ENCODE measurements at regions not wholly inside any gene's neighbourhood (a gene's known extent, or its start where the extent isn't known, plus 50 kb on each side); places are given as distances from the start of the nearest gene placed in this dataset.

DNA sequence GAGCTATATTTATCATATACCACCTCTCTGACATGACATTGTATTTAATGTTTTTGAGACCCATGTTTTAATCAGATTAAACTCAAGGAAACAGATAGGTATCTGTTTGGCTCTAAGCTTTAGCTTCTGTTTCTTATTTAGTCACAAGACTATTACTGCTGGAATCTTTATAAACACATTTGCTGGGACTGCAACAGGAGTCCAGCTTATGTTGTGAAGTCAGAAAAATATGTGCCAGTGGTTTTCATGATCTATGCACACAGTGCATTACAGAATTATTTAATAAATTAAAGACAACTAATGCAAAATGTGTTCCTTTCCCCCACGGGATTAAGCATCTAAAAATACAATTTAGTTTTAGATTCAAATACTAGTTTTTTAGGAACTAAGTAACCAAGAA, 338.9 kb downstream of the ZEB2 start:
- no peak overlapping the region for H3K4me3 ChIP-seq (ENCODE audit: low read depth, low read length)
- TF ChIP-seq, protein P1, sequence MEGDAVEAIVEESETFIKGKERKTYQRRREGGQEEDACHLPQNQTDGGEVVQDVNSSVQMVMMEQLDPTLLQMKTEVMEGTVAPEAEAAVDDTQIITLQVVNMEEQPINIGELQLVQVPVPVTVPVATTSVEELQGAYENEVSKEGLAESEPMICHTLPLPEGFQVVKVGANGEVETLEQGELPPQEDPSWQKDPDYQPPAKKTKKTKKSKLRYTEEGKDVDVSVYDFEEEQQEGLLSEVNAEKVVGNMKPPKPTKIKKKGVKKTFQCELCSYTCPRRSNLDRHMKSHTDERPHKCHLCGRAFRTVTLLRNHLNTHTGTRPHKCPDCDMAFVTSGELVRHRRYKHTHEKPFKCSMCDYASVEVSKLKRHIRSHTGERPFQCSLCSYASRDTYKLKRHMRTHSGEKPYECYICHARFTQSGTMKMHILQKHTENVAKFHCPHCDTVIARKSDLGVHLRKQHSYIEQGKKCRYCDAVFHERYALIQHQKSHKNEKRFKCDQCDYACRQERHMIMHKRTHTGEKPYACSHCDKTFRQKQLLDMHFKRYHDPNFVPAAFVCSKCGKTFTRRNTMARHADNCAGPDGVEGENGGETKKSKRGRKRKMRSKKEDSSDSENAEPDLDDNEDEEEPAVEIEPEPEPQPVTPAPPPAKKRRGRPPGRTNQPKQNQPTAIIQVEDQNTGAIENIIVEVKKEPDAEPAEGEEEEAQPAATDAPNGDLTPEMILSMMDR (IDR thresholded peaks at IDR 0.05; ENCODE audit: insufficient read depth, low read depth, low read length): no peak
- peak; percentile 50 for DNase-seq (ENCODE audit: low read depth)

DNA sequence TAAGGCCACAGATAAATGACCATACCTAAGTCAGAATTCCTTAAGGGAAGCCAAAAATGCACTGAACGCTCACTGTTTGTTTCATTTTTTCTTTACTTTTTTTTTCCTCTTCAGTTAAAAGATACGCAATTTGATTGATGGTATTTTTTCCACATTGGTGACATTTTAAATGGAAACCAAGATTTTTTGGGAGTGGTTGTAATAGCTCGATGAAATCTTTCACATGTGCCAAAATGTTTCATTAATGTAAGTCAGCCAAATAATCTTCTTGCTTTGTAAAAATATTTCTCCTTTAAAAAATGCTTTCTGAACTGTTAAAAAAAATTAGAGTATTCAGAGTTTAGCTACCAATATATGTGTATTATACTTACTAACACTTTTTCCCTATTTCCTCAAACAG, 339.8 kb downstream of the ZEB2 start:
- DNase-seq (ENCODE audit: low read depth): no peak
- H3K4me3 ChIP-seq (ENCODE audit: low read depth, low read length): no peak overlapping the region
- TF ChIP-seq, protein P1 (IDR thresholded peaks at IDR 0.05; ENCODE audit: insufficient read depth, low read depth, low read length): no peak

DNA sequence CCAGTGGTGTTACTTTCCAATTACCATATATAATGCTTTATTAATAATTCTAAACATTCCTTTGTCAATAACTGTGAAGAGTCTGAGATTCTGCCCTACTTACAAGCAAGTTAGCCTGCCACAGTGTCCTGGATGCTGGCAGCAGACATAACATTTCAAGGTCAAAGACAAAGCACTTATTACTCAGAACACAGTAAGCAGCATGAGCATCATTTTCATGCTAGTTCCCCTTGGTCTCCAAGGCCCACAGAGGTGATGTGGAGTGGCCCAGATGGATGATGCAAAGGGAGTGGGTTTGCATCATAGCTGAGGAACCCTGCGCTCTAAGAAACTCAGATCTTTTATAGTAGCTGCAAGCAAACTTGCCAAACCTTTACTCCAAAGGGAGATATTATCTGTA, 349.7 kb downstream of the ZEB2 start:
- no peak for DNase-seq (ENCODE audit: low read depth)
- TF ChIP-seq, protein P1 (IDR thresholded peaks at IDR 0.05; ENCODE audit: insufficient read depth, low read depth, low read length): no peak
- no peak overlapping the region for H3K4me3 ChIP-seq (ENCODE audit: low read depth, low read length)

DNA sequence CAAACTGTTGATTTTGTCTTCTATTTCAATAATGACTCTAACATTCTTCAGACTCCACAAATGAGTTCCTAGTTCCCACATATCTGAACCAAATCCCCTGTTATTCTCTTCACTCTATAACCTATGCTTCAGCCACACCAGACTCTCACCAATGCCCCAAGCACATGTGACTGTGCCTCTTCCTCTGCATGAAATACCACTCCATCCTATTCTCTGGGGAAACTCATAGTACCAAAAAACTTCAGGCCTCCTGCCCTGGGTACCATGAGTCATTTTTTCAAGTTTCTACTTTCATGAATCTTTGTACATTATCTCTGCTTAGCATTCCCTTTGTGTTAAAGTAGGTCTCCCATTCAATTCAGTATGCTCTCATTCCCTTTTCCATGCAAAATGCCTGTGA, 353.2 kb downstream of the ZEB2 start:
- DNase-seq (ENCODE audit: low read depth): no peak
- TF ChIP-seq, protein P1 (IDR thresholded peaks at IDR 0.05; ENCODE audit: insufficient read depth, low read depth, low read length): no peak
- no peak overlapping the region for H3K4me3 ChIP-seq (ENCODE audit: low read depth, low read length)

DNA sequence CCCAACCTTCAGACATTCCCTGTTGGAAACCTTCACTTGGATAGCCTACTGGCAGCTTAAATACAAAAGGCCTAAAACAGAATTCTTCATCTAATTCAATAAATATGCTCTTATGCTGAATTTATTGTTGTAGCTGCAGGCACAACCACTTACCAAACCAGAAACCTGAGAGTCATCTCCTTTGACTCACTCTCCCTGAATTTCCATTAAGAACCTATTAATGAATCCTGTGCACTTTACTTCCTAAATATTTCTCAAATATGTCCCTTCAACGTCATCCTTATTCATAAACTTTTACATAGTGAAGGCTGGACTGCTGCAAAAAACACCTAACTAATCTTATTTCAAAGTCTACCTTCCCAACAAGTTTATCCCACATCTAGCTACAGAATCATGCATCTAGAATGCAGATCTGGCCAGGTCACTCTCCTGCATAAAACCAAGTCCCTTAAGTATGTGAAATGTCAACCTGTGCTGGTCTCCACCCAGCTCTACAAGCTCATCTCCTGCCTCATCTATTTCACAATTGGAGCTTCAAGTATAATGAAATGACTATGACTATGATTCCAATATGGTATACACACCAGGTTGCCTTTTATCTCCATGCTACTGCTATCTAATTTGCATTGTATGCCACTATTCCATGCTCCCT, 354.2 kb downstream of the ZEB2 start:
- DNase-seq (ENCODE audit: low read depth): no peak
- TF ChIP-seq, protein P1 (IDR thresholded peaks at IDR 0.05; ENCODE audit: insufficient read depth, low read depth, low read length): no peak
- H3K4me3 ChIP-seq (ENCODE audit: low read depth, low read length): no peak overlapping the region

DNA sequence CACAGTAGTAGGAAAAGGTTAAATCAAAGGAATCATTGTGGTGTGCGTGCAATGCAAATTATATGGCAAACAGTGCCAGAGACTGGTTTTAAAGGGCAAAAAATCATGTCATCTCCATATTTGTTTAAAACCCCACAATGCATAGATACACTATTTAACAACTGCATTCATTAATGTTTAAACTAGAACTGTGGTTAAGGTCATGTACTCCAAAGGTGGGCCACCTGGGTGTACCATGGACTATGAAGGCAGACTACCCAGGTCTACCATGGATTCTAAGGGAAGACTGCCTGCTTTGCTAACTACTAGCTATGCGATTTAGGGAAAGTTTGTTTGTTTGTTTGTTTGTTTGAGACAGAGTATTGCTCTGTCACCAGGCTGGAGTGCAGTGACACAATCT, 356.3 kb downstream of the ZEB2 start:
- no peak for DNase-seq (ENCODE audit: low read depth)
- no peak overlapping the region for H3K4me3 ChIP-seq (ENCODE audit: low read depth, low read length)
- TF ChIP-seq, protein P1 (IDR thresholded peaks at IDR 0.05; ENCODE audit: insufficient read depth, low read depth, low read length): no peak

DNA sequence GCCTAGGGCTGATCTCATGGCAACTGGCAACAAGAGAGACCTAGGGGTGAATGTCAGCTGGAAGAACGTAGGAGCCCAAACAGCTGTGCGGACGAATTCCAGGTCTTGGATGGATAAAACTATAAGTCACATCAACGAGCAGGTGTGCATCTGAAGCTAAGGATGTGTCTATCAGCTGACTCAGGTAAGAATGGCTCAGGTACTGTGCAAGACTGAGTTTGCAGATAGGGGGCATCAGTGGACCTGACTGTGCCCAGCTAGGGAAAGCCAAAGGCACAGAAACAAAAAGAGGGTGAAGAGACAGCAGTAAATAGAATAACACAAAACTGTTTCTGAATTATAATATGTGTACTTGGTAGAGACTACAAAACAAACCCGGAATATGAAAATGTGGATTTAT, 357.3 kb downstream of the ZEB2 start:
- TF ChIP-seq, protein P1 (IDR thresholded peaks at IDR 0.05; ENCODE audit: insufficient read depth, low read depth, low read length): peak; percentile 47
- no peak overlapping the region for H3K4me3 ChIP-seq (ENCODE audit: low read depth, low read length)
- DNase-seq (ENCODE audit: low read depth): no peak

Measured in fibroblast of villous mesenchyme (primary cell).